WI38 (cell line): ENCODE measurements at regions not wholly inside any gene's neighbourhood (a gene's known extent, or its start where the extent isn't known, plus 50 kb on each side); places are given as distances from the start of the nearest gene placed in this dataset.

Experiments used
- H3K4me3 ChIP-seq: 2 replicates; pipeline ENCODE4 v1.5.1; 2011; ENCODE audit warnings: low read depth, mild to moderate bottlenecking, control low read depth, low read length
- CTCF ChIP-seq: IDR thresholded peaks from 2 replicates; pipeline ENCODE4 v1.5.1; 2012; ENCODE audit warnings: low read depth, mild to moderate bottlenecking, control low read depth, low read length

- no peak for TF ChIP-seq CTCF
- no peak overlapping the region for H3K4me3 ChIP-seq
These were observed 252.3 kb downstream of the CHD9NB start for GRCh38 chr16:52800432-52800831.

DNA sequence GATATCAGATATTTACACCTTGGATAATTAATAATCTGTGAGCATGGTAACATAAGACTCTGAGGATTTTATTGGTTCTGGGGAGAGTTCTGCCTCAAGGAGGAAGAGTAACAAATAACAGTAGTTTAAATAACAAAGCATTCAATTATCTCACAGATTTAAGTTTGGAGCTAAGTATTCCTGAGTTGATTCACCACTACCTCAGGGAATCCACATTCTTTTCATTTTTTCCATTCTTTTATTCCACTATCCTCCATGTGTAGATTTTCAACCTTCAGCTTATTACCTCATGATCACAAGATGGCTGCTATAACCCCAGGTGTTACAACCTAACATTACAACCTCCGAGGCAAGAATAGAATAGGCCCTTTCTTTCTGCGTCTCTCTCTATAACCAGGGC lies 252.2 kb upstream of the TOX3 start:
- no peak for TF ChIP-seq CTCF
- no peak overlapping the region for H3K4me3 ChIP-seq

DNA sequence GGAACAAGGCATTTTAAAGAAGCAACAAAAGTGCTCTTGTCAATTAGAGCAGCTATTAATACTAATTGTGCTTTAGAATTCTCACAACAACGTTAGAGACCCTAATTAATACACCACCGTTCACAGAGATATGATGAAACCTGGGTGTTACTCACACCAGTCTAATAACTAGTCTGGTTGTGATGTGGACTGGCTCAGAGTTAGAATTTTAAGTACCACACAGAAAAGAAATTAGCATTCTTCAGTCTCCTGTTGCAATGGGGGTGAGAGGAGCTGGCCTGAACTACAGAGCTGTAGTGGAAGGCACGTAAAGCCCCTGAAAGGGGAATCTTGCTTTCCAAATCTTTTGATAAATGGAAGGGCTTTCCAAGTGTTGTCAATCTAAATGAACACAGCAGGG lies 240.8 kb upstream of the TOX3 start:
- TF ChIP-seq CTCF: no peak
- H3K4me3 ChIP-seq: no peak overlapping the region

- H3K4me3 ChIP-seq: no peak overlapping the region
- no peak for TF ChIP-seq CTCF
These were observed 239.1 kb upstream of the TOX3 start for GRCh38 chr16:52786091-52786490.

DNA sequence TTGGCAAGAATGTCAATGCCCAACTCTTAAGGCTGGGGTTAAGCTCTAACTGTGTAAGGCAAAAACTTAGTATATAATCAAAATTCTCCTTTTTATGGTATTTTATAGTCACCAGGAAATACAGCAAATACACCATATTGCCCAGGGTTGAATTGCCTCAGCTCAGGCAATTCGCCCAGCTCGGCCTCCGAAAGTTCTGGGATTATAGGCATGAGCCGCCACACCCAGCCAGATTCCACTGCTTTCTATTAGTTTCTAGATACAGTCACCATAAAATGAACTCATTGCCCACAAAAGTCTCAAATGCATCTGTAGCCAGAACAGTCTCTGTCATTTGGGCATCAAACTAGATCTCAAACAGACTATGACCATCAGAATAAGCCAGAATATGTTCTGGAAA lies 238.7 kb upstream of the TOX3 start:
- no peak overlapping the region for H3K4me3 ChIP-seq
- no peak for TF ChIP-seq CTCF

DNA sequence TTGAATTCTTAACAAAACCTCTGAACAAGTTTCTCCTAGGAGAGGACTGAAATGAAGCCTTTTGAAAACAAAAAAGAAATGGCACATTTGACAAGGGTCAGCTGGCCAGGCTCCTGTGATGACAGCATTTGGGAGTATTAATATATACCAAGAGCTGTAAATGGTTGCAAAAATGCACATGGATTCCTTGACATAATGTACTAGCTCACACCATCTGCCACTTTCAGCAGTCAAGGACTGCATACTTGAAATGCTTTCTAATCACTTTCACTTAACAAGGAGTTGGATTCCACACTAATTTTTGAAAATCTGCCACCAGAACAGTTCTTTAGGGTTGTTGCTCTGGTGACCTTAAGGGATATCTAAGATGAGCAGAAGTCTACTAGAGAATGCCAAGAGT lies 236.7 kb upstream of the TOX3 start:
- no peak overlapping the region for H3K4me3 ChIP-seq
- no peak for TF ChIP-seq CTCF

DNA sequence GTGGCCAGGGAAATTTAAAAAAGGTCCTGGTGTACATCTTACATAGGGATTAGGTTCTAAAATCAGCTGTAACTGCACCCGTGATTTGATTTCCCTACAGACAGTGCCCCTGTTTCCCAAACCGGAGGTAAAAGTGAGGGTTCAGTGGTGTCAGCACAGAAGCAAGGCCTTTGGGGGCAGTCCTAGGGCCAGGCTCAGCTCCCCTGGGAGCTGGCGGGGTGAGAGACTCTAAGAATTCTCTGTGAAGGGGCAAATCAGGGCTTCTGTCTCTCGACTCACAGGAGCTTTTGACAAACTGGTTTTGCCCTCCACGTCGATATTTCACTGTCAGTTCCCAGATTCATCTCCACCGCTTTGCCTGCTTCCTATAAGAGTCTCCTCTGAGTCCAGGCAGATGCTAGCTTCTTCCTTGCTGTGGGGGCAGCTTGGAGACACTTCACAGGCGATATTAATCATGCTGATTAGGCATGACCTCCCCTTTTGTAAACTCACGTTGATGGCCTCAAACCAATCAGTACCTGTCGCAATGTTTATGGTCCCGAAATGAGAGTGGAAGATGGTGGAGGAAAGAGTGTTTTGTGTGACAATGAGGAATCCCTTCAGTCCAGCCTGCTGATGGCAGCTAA lies 234.2 kb upstream of the TOX3 start:
- H3K4me3 ChIP-seq: no peak overlapping the region

More for the DNA sequence above, 234.2 kb upstream of the TOX3 start:
- no peak for TF ChIP-seq CTCF
